Stimulated activated CD4-positive, alpha-beta T cell treated with anti-CD3 and anti-CD28 coated beads, TNF-alpha, amount 100 ng/mL, for 4 hours (primary cell): ENCODE measurements at regions not wholly inside any gene's neighbourhood (a gene's known extent, or its start where the extent isn't known, plus 50 kb on each side); places are given as distances from the start of the nearest gene placed in this dataset.
A peak's percentile ranks its signal among the peaks of the same experiment; 100 is the strongest.

Source experiments
- DNase-seq, 3 experiments: peaks; one replicate each; pipeline ENCODE4 v3.0.0-alpha.2; 2020; ENCODE audit warnings: low read depth in 3 of 3

DNA sequence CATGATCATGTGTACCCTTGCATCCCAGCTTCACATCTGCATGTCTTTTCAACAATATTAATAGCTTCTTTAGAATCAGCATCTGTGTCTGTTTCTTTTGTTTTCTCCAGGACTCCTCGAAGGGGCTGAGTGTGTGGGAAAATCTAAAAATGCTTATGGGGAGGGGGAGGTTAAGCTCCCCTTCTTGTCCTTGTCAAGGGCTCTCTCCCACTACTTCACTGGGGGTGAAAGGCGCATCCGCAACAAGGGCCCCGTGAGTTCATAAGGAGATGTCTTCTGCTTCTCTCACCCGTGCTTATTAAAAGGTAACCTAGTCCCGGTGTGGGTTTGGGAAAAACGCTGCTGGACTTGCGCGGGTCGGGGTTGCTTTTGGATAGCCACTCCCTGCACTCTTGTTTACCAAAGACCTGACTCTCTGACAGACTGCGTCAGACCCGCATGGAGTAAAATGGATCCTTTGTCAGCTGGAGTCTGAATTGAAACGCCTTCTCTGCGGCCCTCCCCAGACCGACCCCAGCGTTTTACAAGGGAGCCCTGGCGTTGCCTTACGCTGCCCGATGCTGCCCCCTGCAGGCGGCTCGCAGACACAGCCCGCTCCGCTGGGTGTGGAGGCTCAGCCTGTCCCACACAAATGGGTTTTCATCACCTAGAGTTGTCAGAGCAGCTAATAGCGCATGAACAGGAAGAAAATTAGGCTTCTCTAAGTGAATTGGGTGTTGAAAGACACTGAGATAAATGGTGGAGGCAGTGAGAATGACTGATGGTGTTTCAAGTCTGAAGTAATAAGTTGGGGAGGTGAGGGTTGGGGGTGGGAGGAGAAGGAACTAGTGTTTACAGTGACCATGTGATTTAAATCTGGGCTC, 53.8 kb downstream of the IER5 start:
- DNase-seq: peak; percentile 77 to 91 (median 85)

DNA sequence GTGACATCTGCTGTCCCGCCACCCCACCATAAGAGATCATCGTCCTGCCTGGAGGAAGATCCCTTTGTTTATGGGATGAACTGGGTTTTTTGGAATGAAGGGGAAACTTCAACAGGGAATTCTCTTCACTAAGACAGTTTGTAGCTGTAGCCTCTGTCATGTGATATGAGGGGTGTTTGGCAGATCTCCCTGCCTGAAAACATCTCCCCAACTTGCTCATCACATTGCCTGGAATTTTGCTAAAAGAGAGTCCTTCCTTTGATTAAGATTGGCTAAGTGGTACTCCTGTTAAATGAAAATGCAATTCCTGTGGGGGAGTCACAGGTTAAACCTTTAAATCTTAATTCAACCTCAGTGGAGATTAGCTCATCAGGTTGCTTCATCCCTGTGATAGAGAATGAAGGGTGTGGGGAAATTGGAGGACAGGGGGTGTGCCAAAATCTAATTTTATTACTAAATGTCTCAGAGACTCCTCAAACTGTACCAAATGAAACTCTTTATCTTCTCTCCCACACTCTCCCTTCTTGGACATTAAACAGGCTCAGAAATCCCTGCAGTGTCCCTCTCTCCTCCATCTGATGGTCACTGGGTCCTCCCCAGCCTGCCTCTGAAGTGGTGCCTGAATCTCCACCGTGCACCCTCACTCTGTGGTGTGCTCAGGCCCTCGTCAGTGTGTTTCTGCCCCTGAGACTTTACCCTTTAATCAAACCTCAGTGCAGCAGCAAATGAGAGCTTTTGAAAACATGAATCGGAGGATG, 54.8 kb downstream of the IER5 start:
- DNase-seq: no peak

DNA sequence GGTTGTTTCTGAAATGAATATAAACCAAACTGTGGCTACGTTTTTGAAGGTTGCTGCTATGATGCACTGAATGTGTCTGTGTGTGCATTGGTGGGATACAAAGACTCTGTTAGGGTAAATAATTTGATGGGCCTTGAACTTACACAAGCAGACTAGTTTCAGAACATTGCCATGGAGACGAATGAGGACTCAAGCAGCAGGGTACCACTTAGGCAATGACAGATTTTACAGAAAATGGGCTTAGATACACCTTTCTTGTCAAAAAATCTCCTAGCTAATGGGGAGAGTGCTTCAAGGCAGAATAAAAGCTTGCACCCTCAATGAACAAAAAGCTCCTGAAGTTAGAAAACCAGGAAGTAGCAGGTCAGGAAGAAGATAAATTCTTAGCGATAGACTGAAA, 55.7 kb downstream of the IER5 start:
- no peak for DNase-seq

DNA sequence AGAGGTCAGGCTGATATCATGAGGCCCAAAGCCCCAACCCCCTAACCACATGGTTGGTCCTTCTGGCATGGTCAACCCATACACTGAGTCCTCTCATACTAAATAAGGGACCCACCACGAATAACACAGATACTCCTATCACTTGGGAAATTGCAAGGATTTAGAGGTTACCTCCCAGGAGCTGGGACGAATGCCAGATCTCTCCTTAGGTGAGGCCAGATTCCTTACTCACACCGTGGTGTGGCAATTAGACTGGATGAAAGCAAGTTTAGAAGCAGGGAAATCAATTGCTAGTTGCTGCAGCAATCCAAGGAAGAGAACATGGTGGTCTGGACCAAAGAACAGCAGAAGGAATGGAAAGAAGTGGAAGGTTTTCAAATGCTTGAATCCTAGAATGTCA, 60.1 kb downstream of the IER5 start:
- DNase-seq: no peak

DNA sequence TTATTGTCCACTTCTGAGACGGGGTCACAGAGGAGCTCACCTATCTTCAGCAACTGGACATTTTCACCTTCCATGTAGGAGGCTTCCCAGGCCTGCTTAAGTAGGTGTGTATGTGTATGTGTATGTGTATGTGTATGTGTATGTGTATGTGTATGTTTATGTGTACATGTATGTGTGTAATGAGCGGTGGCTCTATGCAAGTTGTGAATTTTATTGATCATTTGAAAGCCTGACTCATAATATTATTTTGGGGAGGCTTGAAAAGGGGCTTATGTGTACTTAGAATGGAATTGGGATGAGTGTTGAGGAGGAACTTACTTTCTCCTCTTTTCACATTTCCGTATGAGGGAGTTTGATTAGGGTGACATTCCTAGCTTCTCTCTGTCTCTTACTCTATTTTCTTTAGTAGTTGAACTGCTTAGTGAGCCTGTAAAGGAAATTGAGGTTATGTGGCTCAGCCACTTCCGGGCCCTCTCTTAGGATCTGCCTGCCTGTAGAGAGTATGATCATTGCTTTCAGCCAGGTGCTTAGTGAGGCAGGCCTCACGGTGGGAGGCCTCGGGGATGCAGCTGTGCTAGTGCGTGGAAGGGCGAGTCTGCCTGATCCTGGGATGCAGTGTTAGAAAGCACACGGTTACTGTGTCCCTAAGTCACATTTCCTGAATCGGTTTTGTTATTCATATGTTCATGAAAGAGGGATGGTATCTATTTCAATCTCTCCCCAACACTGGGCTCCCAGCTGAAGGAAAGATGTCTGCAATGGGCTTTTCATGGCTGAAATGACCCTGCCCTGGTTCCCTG, 61.0 kb downstream of the IER5 start:
- DNase-seq: peak in 2 of 3 experiments; percentile 38 to 51

DNA sequence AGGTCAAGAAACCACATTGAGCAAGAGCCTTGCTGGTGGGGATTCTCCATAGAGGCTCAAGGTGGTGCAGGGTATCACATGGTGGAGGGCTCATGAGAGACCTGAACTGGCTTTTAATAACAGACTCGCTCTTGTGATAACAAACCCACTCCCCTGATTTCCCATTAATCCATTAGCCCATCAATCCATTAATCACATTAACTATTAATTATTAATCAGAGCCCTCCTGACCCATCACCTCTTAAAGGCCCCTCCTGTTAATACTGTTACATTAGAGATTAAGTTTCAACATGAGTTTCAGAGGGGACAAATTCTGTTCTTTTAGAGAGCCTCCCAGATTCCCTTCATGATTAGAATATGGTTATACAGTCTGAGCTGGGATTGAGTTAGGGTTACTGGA, 61.8 kb downstream of the IER5 start:
- no peak for DNase-seq

- no peak for DNase-seq
These were observed 62.3 kb downstream of the IER5 start for GRCh38 chr1:181150842-181151241.

DNA sequence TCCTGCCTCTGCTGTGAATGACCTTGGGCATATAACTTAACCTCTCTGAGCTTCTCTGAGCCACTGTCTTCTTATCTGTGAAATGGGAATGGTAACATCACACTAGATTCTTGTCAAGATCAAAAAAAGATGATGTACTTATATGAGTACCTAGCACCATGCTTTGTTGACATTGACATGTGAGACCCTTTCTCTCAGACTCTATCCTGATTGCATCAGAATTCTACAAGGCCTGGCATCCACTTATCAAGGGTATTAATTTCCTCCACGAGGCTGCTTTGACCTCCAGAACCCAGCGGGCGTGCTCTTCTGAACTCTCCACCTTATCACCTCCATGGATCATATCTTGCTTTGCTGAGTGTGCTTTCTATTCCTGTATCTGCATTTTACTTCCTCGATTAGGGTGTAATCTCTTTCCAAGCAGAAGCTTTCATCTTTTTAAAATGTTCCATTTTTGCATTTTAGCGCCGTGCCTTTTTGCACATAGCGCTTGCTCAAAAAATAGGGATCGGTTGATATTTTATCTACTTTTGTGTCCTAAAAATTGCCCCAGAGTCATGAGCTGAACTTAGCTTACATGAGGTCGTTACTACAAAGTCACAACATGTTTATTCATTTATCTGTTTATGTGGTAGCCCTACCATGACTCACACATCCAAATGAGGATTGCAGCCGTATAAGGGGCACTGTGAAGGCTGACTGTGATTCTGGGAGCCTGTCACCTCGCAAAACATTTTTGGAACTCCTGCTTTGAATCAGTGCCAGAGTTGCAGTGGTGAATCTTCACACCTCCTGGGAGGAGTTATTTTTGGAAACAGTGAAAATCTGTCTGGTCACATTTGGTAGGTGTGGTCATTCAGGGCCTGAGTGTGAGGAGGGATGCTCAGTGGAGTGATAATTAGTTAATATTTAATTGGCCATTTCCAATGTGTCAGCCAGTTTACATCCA, 63.2 kb downstream of the IER5 start:
- DNase-seq: no peak

DNA sequence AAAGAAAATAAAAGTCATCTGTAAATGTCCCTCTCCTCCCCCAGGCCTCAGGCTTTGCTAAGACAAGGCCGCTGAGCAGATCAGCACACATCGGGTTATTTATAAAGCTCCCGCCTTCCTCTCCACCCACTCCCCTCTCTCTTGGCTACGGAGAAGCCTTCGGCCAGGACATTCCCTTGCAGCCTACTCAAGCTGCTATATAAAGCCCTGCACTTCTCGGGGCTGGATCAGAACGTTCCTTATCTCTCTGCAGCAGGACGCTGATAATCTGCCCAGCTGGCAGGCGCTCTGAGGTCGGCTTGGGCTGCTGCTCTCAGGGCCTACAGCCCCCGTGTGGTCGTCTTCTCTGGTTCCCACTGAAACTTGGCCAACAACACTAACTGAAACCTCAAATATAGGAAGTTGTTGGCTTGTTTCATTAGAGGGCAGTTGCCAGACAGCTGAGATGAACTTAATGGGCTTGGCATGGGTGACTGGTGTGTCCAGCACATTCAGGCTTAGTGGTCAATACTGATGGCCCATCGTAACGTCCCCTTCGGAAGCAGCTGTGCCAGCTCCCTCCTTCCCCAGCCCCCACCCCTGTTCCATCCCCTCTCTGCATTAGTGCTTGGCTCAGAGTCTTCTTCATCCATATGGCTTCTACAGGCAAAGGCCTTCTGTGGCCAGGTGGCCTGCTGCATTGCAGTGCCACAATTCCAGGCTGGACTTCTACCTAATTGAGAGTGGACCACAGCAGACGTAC, 64.6 kb downstream of the IER5 start:
- DNase-seq: no peak

GRCh38 chr1:181153634-181153961, 65.1 kb downstream of the IER5 start:
- no peak for DNase-seq

DNA sequence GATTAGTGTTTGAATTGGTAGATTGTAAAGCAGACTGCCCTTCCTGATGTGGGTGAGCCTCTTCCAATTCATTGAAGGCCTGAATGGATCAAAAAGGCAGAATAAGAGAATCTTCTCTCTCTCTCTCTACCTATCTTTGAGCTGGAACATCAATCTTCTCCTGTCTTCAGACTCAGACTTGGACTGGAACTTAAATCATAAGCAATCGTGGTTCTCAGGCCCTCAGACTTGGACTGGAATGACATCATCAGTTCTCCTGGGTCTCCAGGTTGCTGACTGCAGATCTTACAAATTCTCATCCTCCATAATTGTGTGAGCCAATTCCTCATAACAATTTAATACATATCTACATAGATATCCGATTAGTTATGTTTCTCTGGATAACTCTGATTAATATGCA, 66.8 kb downstream of the IER5 start:
- no peak for DNase-seq

GRCh38 chr1:181159451-181160140, 71.1 kb downstream of the IER5 start:
- DNase-seq: peak in 1 of 3 experiments; percentile 7

GRCh38 chr1:181160322-181160721, 71.8 kb downstream of the IER5 start:
- no peak for DNase-seq

DNA sequence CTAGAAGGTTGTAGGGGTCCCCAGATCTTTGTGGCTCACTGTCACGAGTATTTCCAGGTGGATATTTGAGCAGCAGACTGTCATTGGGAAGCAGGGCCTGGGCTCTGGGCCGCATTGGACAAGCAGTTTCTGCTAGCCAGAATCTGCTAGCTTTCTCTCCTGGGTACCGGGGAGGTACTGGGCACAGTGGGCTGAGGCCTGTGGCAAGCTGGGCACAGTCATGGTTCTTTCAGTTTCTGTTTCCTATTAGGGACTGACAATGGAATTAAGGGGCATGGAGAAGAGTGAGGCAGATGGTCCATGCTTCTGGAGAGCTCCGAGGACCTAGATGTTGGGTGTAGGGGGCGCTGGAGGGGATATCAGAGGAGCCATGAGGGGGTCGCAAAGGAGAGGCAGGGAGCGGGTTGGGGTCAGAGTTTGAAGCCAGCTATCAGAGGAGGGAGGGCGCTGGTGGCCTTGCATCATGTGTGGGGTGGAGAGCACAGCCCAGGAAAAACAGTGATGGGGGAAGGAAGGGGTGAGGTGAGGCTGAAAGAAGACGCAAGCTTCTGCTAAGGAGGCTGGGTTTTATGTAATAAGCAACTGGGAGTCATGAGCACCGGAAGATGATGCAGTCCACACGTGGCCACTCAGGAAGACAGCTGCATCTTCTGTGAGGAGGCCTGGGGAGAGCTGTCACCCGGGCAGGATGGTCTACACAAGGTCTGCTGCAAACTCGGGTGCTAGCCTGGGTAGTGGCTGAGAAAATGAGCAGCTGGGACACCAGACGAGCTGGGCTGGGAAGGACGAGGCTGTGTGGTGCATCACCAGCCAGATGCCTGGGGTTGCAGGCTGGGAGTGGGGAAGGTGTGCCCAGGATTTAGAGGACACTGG, 72.7 kb downstream of the IER5 start:
- DNase-seq: no peak

DNA sequence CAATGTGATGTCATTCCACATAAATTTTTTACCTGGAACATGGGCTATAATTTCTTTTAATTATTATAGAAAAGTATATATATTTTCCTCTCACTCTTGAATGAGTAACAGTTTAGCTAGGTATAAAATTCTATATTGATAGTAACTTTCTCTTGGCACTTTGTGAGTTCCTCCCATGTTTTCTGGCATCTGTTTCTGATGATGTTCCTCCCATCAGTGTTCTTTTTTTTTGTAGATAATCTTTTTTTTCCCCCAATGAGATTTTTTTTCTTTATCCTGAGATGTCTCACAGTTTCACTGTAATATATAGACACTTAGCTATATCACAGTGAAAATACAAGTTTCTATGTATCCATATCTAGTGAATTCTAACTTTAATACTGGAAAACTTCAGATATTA, 75.2 kb downstream of the IER5 start:
- no peak for DNase-seq

DNA sequence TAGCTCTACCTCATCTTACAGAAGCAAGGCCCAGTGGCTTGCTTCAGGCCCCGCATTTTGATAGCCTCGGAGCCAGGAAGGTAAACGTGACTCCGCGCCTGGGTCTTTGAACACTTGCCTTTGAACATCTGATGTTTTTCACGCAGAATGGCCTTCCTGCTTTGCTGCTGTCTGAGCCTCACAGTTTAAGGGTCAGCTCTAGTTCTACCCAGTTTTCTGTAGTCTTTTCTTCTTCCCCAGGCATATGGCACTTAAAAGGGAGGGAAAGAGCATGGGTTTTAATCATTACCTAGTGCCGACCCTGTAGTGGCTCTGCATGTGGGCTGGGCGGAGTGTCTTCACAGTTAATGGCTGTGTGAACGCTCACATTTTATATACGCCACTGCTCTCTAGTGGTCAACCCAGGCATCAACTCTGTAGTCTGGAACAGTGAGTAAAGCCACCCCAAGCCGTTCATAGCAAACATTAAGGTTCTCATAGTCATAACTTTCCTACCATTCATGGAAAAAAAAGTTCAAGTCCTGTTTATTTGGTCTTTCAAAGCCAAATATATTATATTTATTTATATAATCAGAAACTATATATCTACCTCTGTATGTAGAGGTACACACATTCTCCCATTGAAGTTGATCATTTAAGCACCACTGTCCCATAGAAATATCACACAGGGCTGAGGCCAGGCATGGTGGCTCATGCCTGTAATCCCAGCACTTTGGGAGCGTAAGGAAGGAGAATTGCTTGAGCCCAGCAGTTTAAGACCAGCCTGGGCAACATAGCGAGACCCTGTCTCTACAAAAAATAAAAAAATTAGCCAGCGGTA, 78.1 kb downstream of the IER5 start:
- peak in 2 of 3 experiments; percentile 49 to 60 for DNase-seq

DNA sequence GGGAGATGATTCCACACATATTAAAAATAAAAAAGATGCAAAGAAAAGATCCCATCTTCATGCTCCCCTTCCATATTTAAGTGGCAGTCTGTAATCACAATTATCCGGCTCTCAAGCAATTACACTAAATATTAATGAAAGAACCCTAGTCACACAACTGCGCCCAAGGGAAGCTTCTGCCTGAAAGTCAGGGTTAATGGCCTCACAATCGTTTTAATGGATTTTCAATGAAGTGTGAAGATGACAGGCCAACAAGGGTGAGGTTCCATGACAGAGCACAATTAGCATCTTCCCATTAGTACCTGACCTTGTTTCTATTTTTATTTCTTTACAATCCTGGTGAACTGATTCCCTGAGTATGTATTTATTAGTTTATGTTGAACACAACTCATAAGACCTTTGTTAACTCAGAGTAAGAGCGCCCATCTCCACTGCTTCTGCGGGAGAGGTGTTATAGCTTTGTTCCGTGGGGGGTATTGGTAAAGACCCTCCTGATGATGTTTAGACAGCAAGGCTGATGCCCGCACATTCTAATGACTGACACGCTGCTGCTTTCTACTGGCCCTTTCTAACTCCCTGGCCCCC, 80.9 kb downstream of the IER5 start:
- DNase-seq: no peak

DNA sequence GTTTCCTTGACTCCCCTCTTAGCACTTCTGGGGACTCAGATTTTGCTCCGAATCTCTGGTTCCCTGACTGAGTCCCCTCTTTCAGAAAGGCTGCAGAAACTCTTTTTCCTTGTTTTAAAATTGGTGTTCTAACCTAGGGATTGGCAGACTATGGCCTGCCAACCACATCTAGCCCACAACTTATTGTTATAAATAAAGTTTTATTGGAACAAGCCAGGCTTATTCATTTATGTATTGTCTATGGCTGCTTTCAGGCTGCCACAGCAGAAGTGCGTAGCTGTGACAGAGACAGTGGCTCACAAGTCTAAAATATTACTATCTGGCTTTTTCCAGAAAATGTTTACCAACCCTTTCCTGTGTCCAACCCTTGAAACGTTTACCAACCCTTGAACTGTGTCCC, 81.7 kb downstream of the IER5 start:
- DNase-seq: no peak
